Nephron (organoid): ENCODE measurements at regions not wholly inside any gene's neighbourhood (a gene's known extent, or its start where the extent isn't known, plus 50 kb on each side); places are given as distances from the start of the nearest gene placed in this dataset.

ENCODE experiments used
- H3K27ac Mint-ChIP-seq, 3 experiments: 2 replicates each; pipeline ENCODE4 v1.8.0; 2020; ENCODE audit warnings: mixed read lengths in 3 of 3, mild to moderate bottlenecking in 2 of 3, moderate library complexity in 1 of 3
- H3K27me3 Mint-ChIP-seq: 2 replicates; pipeline ENCODE4 v1.8.0; 2021; ENCODE audit warnings: low read depth, mild to moderate bottlenecking, moderate library complexity, mixed read lengths
- H3K36me3 Mint-ChIP-seq: 2 replicates; pipeline ENCODE4 v1.8.0; 2020; ENCODE audit warnings: low read depth, mixed read lengths
- H3K4me1 Mint-ChIP-seq: 2 replicates; pipeline ENCODE4 v1.8.0; 2020; ENCODE audit warnings: mixed read lengths
- H3K4me3 Mint-ChIP-seq, 3 experiments: 2 replicates each; pipeline ENCODE4 v1.8.0; 2020; ENCODE audit warnings: mild to moderate bottlenecking in 3 of 3, mixed read lengths in 3 of 3, moderate library complexity in 2 of 3
- H3K9me3 Mint-ChIP-seq: 2 replicates; pipeline ENCODE4 v1.8.0; 2020; ENCODE audit warnings: mixed read lengths
- CTCF ChIP-seq, 3 experiments: fragments of 200-600 bp; sonication (generic); IDR thresholded peaks; one replicate each; pipeline ENCODE4 v1.5.0; 2021; ENCODE audit warnings: antibody characterized with exemption in 3 of 3; ENCODE audit not compliant: unreplicated experiment in 3 of 3

GRCh38 chr14:86003998-86004397, 474.1 kb downstream of the FLRT2 start:
- Mint-ChIP-seq H3K9me3 (no peaks in the 10 kb centered on the region), H3K36me3 (no peaks in the 10 kb centered on the region), H3K4me3 (no peak overlapping the region), H3K4me1 (peaks cover 4% of the 10 kb centered on the region), H3K27me3 (no peaks in the 10 kb centered on the region), H3K27ac (no peak overlapping the region)
- TF ChIP-seq CTCF (IDR thresholded peaks at IDR 0.05; ENCODE audit: unreplicated experiment in 3 of 3) = no peak

GRCh38 chr14:85996551-85996950, 466.6 kb downstream of the FLRT2 start:
- no peaks in the 10 kb centered on the region for H3K36me3 Mint-ChIP-seq
- TF ChIP-seq CTCF (IDR thresholded peaks at IDR 0.05; ENCODE audit: unreplicated experiment in 3 of 3) = no peak
- H3K27me3 Mint-ChIP-seq = no peaks in the 10 kb centered on the region
- H3K4me3 Mint-ChIP-seq = no peak overlapping the region
- H3K9me3 Mint-ChIP-seq = no peaks in the 10 kb centered on the region
- H3K4me1 Mint-ChIP-seq = peaks cover 11% of the 10 kb centered on the region
- H3K27ac Mint-ChIP-seq = peak overlapping the region; percentile 82 to 92 (median 86)

GRCh38 chr14:85991156-85991555, 461.2 kb downstream of the FLRT2 start:
- no peaks in the 10 kb centered on the region for H3K36me3 Mint-ChIP-seq
- H3K27ac Mint-ChIP-seq = peak overlapping the region in 1 of 3 experiments; percentile 35
- no peak overlapping the region for H3K4me3 Mint-ChIP-seq
- no peaks in the 10 kb centered on the region for H3K9me3 Mint-ChIP-seq
- TF ChIP-seq CTCF (IDR thresholded peaks at IDR 0.05; ENCODE audit: unreplicated experiment in 3 of 3) = no peak
- H3K27me3 Mint-ChIP-seq = no peaks in the 10 kb centered on the region
- H3K4me1 Mint-ChIP-seq = peaks cover 2% of the 10 kb centered on the region

GRCh38 chr14:85987907-85988306, 458.0 kb downstream of the FLRT2 start:
- no peak overlapping the region for H3K27ac Mint-ChIP-seq
- no peaks in the 10 kb centered on the region for H3K27me3 Mint-ChIP-seq
- H3K4me1 Mint-ChIP-seq = no peaks in the 10 kb centered on the region
- H3K4me3 Mint-ChIP-seq = no peak overlapping the region
- no peaks in the 10 kb centered on the region for H3K36me3 Mint-ChIP-seq
- H3K9me3 Mint-ChIP-seq = no peaks in the 10 kb centered on the region
- no peak for TF ChIP-seq CTCF (IDR thresholded peaks at IDR 0.05; ENCODE audit: unreplicated experiment in 3 of 3)

DNA sequence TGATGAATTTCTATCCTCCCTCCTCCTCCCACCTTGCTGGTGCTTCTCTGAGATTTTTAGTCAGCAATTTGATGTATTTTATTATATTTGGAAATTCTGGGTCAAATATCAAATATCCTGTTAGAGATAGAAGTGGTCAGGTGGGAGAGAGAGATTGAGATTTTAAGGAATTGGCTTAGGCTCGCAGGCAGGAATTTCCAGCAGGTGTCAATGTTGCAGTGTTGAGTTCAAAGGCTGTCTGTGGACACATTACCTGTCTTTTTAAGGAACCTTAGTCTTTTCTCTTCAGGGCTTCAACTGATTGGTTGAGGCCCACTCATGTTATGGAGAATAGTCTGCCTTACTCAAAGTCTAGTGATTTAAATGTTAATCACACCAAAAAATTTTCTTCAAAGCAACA, 457.3 kb downstream of the FLRT2 start:
- Mint-ChIP-seq H3K27me3 (no peaks in the 10 kb centered on the region), H3K4me1 (no peaks in the 10 kb centered on the region), H3K36me3 (no peaks in the 10 kb centered on the region), H3K4me3 (no peak overlapping the region), H3K9me3 (no peaks in the 10 kb centered on the region), H3K27ac (peak overlapping the region in 1 of 3 experiments; percentile 35)
- no peak for TF ChIP-seq CTCF (IDR thresholded peaks at IDR 0.05; ENCODE audit: unreplicated experiment in 3 of 3)

GRCh38 chr14:85978582-85979250, 448.8 kb downstream of the FLRT2 start:
- Mint-ChIP-seq H3K4me1 (peaks cover 5% of the 10 kb centered on the region), H3K4me3 (no peak overlapping the region), H3K9me3 (peaks cover 4% of the 10 kb centered on the region), H3K27me3 (no peaks in the 10 kb centered on the region), H3K36me3 (no peaks in the 10 kb centered on the region), H3K27ac (peak overlapping the region in 2 of 3 experiments; percentile 34 to 57)
- TF ChIP-seq CTCF (IDR thresholded peaks at IDR 0.05; ENCODE audit: unreplicated experiment in 3 of 3) = peak in 1 of 3 experiments; percentile 10
